ENCODE measurements at regions not wholly inside any gene's neighbourhood (a gene's known extent, or its start where the extent isn't known, plus 50 kb on each side); places are given as distances from the start of the nearest gene placed in this dataset.

DNA sequence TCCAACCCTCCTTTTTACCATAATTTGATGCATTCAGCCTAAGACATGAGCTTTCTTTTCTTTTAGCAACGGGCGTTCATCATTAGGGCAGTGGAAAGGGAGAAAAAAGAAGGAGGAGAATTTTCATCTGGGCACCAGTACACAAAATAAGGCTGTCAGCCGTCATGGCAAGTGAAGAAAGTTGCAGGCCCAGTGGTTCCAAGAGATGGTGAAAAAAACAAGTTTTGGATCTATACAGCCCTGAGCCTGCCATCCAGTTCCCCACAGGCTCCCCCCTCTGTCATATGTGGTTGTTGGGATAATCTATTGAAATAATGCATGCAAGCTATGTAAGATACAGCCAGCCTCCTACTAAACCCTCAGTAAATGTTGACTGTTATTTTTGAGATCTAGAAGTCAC, 500.6 kb upstream of the PROK2 start:
- Histone ChIP-seq H3K36me3 (replicated peaks) (no peaks in the 10 kb centered on the region), H3K4me1 (no peaks in the 10 kb centered on the region), H3K4me3 (no peak overlapping the region), H3K27me3 (ENCODE audit: low read depth) (no peaks in the 10 kb centered on the region), H3K9me3 (no peaks in the 10 kb centered on the region)
- DNase-seq (ENCODE audit: low spot score in 2 of 2), result no peak
- in situ Hi-C loops (cut with MboI; ENCODE audit: low sequenced_read_pairs), result no loop called here

DNA sequence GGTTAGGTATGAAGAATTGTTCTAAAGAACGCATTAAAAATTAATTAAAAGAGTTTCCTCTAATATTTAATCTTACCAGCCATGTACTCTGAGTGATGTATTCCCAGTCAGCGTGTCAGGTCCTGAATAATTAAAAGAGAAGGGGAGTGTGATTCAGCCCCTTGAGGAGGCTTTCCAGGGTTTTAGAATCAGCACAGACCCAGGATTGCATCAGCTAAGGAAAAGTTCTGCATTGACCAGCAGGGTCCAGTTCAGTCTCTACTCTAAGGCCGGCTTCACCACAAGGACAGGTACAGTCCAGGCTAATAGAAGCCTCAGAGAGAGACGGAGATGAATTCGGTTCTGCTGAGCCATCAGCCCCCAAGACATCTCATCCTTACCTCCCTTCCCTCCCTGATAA, 499.5 kb upstream of the PROK2 start:
- Histone ChIP-seq H3K4me3 (no peak overlapping the region), H3K36me3 (replicated peaks) (no peaks in the 10 kb centered on the region), H3K27me3 (ENCODE audit: low read depth) (no peaks in the 10 kb centered on the region), H3K9me3 (no peaks in the 10 kb centered on the region), H3K4me1 (no peaks in the 10 kb centered on the region)
- no peak for DNase-seq (ENCODE audit: low spot score in 2 of 2)
- in situ Hi-C loops (cut with MboI; ENCODE audit: low sequenced_read_pairs), result no loop called here

DNA sequence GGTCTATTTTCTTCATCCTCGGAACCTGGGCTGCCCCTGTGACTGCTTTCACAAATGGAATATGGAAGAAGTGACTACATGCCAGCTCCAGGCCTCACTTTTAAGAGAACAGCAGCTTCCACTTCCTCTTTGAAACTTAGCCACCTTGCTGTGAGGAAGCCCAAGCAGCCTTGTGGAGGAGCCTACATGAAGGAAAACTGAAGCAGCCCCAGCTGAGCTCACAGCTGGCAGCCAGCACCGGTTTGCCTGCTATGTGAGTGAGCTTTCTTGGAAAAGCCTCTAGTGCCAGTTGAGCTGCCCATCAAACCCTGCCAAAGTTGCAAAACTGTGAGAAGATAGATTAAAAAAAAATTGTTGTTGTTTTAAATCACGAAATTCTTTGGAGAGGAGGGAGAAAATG, 498.0 kb upstream of the PROK2 start:
- H3K27me3 ChIP-seq (ENCODE audit: low read depth), result no peaks in the 10 kb centered on the region
- H3K9me3 ChIP-seq, result no peaks in the 10 kb centered on the region
- no peak overlapping the region for H3K4me3 ChIP-seq
- in situ Hi-C loops (cut with MboI; ENCODE audit: low sequenced_read_pairs), result no loop called here
- H3K4me1 ChIP-seq, result no peaks in the 10 kb centered on the region
- H3K36me3 ChIP-seq (replicated peaks), result no peaks in the 10 kb centered on the region
- DNase-seq (ENCODE audit: low spot score in 2 of 2), result no peak

DNA sequence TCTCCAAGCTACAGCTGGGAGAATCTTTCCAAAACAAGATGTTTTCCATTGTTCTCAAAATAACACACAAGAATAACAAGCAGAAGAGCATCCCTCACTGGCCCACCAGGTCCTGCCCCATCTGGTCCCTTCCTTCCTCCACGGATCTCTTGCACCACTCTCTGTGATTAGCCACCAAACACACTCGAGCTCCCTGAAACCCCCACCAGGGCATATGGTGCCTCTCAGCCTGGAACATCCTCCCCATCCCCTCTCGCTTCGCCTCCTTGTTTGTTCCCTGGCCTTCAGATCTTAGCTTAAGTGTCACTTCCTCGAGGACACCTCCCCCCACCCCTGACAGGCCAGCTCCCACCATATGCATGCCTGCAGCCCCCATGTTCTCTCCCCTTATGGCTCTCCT, 496.6 kb upstream of the PROK2 start:
- Histone ChIP-seq H3K4me3 (no peak overlapping the region), H3K27me3 (ENCODE audit: low read depth) (no peaks in the 10 kb centered on the region), H3K36me3 (replicated peaks) (no peaks in the 10 kb centered on the region), H3K9me3 (no peaks in the 10 kb centered on the region), H3K4me1 (no peaks in the 10 kb centered on the region)
- in situ Hi-C loops (cut with MboI; ENCODE audit: low sequenced_read_pairs), result no loop called here
- DNase-seq (ENCODE audit: low spot score in 2 of 2), result no peak

DNA sequence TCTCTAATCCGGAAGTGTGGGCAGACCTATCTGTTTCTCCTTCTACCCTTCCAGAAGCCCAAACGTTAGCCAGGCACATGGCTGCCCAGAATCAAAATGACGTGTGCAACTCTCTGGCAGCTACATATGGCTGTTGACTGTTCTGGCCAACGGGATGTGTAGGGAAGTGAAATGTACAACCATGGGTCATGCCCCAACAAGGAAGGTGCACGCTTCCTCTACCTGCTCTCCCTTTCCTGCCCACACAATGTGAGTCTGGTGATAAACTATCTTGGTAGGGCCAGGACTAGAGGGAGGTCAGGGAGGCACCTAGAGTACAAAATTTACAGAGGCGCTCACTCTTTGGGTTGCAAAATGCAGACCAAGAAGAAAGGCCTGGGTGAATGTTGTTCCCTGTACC, 495.9 kb upstream of the PROK2 start:
- DNase-seq (ENCODE audit: low spot score in 2 of 2), result no peak
- H3K36me3 ChIP-seq (replicated peaks), result no peaks in the 10 kb centered on the region
- H3K4me3 ChIP-seq, result no peak overlapping the region
- in situ Hi-C loops (cut with MboI; ENCODE audit: low sequenced_read_pairs), result no loop called here
- H3K4me1 ChIP-seq, result no peaks in the 10 kb centered on the region
- no peaks in the 10 kb centered on the region for H3K27me3 ChIP-seq (ENCODE audit: low read depth)
- no peaks in the 10 kb centered on the region for H3K9me3 ChIP-seq

DNA sequence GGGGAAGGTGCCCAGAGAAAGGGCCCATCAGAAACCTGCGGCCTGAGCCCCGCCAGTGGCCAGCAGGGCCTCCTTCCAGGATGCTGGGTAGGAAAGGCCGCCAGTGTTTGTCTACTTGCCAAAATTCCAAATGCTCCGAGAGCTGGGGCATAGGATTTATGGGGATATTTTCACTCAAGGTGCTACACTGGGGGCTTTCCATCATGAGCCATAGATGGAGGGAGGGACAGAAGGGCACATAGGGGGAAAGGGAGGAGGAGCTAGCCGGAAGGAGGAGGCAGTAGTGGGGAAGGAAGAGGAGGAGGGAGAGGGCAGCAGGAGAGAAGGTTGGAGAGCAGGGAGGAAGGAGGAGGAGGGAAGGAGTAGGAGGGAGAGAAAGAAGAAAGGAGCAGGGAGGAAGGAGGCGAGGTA, 494.7 kb upstream of the PROK2 start:
- no peak for DNase-seq (ENCODE audit: low spot score in 2 of 2)
- H3K4me3 ChIP-seq, result no peak overlapping the region
- no peaks in the 10 kb centered on the region for H3K27me3 ChIP-seq (ENCODE audit: low read depth)
- in situ Hi-C loops (cut with MboI; ENCODE audit: low sequenced_read_pairs), result no loop called here
- no peaks in the 10 kb centered on the region for H3K36me3 ChIP-seq (replicated peaks)
- H3K4me1 ChIP-seq, result no peaks in the 10 kb centered on the region
- no peaks in the 10 kb centered on the region for H3K9me3 ChIP-seq

DNA sequence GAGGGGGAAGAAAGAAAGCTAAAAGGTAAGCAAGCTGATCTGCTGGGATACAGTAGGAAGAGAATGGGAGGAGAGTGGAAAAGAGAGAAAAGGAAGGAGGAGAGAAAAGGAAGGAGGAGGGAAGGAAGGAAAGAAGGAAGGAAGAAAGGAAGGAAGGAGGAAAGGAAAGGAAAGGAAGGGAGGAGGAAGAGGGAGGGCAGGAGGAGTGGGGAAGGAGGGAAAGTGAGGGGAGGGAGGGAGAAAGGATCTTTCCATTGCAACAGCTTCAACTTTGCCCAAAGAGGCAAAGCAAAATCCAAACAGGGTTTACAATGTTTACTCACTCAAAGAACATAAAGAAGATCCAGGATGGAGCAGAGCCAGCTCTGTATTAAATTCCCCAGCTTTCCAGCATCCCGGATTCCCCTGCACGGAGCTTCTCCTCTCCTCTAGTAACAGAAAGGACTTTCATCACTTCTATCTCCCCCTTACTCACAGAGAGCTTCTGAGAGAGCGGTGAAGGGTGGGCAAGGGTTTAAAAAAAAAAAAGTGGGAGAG, 494.2 kb upstream of the PROK2 start:
- H3K27me3 ChIP-seq (ENCODE audit: low read depth), result no peaks in the 10 kb centered on the region
- DNase-seq (ENCODE audit: low spot score in 2 of 2), result no peak
- H3K4me3 ChIP-seq, result no peak overlapping the region
- in situ Hi-C loops (cut with MboI; ENCODE audit: low sequenced_read_pairs), result no loop called here
- H3K36me3 ChIP-seq (replicated peaks), result no peaks in the 10 kb centered on the region
- no peaks in the 10 kb centered on the region for H3K9me3 ChIP-seq
- no peaks in the 10 kb centered on the region for H3K4me1 ChIP-seq

DNA sequence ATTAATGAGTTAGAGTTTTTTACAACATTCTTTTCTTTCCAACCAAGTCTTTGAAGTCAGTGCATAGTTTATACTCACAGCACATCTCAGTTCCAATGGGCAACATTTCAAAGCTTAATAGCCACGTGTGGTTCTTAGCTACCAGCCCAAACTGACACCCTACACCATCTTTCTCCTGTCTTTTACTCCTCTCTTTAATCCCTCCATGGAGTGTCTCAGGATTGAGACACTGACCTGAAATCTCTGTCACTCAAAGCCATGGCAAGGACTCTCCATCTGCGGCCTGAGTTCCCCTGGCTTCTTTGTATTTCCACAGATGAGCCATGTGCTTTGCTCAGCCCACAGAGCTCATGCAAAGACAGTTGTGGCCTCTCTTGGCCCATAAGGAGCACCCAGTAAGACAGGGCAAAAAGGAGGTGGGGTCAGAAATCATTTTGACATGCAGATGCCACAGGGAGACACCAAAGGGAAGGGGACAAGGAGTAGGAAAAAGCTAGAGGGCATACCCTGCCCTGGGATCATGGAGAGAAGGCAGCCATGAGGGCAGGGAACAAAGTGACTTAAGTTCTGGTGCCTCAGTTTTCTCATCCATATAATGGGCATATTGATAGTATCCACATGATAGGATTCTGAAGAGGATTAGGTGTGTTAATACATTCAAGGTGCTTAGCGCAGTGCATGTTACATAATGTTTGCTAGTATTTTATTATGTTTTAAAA, 493.6 kb upstream of the PROK2 start:
- Histone ChIP-seq H3K4me3 (no peak overlapping the region), H3K9me3 (no peaks in the 10 kb centered on the region), H3K4me1 (no peaks in the 10 kb centered on the region), H3K27me3 (ENCODE audit: low read depth) (no peaks in the 10 kb centered on the region), H3K36me3 (replicated peaks) (no peaks in the 10 kb centered on the region)
- in situ Hi-C loops (cut with MboI; ENCODE audit: low sequenced_read_pairs), result no loop called here
- DNase-seq (ENCODE audit: low spot score in 2 of 2), result no peak

DNA sequence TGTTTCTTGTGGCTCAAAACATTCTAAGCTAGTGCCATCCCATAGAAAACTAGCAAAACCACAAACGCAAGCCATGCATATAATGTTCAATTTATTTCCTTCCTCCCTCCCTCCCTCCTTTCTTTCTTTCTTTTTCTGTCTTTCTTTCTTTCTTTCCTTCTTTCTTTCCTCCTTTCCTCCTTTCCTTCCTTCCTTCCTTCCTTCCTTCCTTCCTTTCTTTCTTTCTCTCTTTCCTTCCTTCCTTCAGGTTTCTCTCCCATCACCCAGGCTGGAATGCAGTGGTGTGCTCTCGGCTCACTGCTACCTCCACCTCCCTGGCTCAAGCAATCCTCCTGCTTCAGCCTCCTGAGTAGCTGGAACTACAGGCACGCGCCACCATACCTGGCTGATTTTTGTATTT, 492.8 kb upstream of the PROK2 start:
- in situ Hi-C loops (cut with MboI; ENCODE audit: low sequenced_read_pairs), result no loop called here
- Histone ChIP-seq H3K36me3 (replicated peaks) (no peaks in the 10 kb centered on the region), H3K27me3 (ENCODE audit: low read depth) (no peaks in the 10 kb centered on the region), H3K4me3 (no peak overlapping the region), H3K9me3 (no peaks in the 10 kb centered on the region), H3K4me1 (no peaks in the 10 kb centered on the region)
- DNase-seq (ENCODE audit: low spot score in 2 of 2), result no peak

DNA sequence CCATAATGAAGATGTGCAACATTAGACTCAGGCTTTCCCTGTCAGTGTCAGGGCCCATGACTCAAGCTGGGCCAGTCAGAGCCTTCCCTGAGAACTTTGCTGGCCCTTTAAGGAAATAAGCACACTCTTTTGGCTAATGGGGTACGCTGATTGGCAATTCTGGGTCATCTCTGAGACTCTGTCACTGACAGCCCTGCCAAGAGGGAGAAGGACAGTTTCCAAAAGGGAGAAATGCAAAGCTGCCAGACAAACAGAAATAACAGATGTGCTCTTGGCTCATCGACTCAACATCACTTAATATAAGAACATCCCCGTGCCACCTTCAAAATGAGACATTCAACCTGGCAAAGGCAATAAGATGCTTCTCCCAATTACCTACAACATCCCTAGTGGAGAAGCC, 491.9 kb upstream of the PROK2 start:
- in situ Hi-C loops (cut with MboI; ENCODE audit: low sequenced_read_pairs), result no loop called here
- Histone ChIP-seq H3K4me3 (no peak overlapping the region), H3K4me1 (no peaks in the 10 kb centered on the region), H3K36me3 (replicated peaks) (no peaks in the 10 kb centered on the region), H3K27me3 (ENCODE audit: low read depth) (no peaks in the 10 kb centered on the region), H3K9me3 (no peaks in the 10 kb centered on the region)
- DNase-seq (ENCODE audit: low spot score in 2 of 2), result no peak

DNA sequence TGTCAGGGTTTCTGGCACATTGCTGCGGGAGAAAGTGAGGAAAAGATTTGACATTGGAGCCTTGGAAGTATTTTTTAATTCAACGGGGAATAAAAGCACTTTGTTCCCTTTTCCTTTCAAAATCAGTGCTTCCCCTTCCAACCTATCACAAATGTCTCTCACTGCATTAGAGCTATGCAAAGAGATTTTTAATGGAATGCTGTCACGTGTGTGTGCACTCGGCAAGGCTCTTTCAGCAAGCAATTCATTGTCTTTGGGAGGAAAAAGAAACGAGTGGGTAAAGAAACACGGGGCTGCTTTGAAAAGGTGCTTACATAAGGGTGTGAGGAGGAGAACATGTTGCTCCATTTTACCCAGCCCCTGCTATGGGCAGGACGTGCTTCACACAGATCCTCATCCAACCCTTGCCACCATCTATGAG, 490.4 kb upstream of the PROK2 start:
- Histone ChIP-seq H3K4me1 (no peaks in the 10 kb centered on the region), H3K9me3 (no peaks in the 10 kb centered on the region), H3K36me3 (replicated peaks) (no peaks in the 10 kb centered on the region), H3K27me3 (ENCODE audit: low read depth) (no peaks in the 10 kb centered on the region), H3K4me3 (no peak overlapping the region)
- DNase-seq (ENCODE audit: low spot score in 2 of 2), result no peak
- in situ Hi-C loops (cut with MboI; ENCODE audit: low sequenced_read_pairs), result no loop called here

DNA sequence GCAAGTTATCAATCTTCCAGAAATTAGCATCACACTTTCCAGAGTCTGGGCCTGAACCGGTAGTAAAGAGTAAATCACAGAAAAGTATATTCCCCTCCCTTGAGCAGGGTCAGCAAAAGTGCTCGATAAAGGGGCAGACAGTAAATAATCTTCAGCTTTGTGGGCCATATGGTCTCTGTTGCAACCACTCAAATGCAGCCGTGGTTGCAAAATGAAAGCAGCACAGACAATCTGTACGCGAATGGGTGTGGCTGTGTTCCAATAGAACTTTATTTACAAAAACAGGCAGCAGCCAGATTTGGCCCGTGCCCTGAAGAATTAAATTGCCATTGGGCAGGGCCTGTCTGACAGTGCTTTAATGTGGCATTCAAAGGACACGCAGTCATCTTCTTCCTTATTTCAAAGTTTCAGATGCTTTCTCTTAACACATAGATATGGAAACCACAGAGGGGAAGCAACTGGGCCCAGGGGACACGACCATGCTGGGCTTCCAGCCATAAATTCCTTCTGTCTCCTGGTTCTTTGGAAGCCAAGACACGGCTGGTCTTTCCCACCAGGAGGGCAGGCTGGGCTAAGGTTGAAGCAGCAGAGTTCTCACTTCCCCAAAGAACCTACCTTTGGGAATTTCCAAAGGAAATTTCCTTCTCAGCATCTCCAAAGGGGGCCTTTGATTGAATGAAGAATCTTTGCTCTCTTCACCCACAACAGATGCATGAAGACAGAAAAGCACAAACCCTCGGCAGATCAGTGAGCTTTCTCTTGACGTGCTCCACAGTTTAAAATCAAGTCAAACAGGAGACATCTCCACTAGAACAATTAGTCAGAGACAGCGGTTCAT, 489.8 kb upstream of the PROK2 start:
- Histone ChIP-seq H3K36me3 (replicated peaks) (no peaks in the 10 kb centered on the region), H3K4me1 (peaks cover 6% of the 10 kb centered on the region; the same call in 1 of the 2 replicates), H3K9me3 (no peaks in the 10 kb centered on the region), H3K27me3 (ENCODE audit: low read depth) (no peaks in the 10 kb centered on the region), H3K4me3 (no peak overlapping the region)
- DNase-seq (ENCODE audit: low spot score in 2 of 2), result no peak
- in situ Hi-C loops (cut with MboI; ENCODE audit: low sequenced_read_pairs), result no loop called here

DNA sequence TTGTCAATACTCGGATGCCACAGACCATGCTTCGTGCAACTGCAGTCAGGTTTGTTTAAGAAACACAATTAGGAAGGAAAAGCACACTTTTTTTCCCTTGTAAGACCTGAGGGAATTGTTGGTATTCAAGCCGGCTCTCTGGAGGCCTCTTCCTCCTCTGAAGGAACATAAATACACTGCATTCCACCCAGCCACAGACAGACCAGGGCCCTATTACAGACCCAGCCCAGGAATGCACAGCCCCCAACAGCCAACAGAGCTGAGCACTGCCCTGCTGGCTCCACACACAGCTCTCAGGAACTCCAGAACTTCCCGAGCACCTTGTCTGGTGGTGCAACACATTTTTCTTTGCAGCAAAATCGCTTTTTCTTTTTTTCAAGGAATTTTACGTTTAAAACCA, 488.7 kb upstream of the PROK2 start:
- Histone ChIP-seq H3K9me3 (no peaks in the 10 kb centered on the region), H3K27me3 (ENCODE audit: low read depth) (no peaks in the 10 kb centered on the region), H3K4me3 (no peak overlapping the region), H3K36me3 (replicated peaks) (no peaks in the 10 kb centered on the region), H3K4me1 (peaks cover 7% of the 10 kb centered on the region; the same call in 1 of the 2 replicates)
- DNase-seq (ENCODE audit: low spot score in 2 of 2), result peak in 1 of 2 experiments; percentile 24
- in situ Hi-C loops (cut with MboI; ENCODE audit: low sequenced_read_pairs), result no loop called here

DNA sequence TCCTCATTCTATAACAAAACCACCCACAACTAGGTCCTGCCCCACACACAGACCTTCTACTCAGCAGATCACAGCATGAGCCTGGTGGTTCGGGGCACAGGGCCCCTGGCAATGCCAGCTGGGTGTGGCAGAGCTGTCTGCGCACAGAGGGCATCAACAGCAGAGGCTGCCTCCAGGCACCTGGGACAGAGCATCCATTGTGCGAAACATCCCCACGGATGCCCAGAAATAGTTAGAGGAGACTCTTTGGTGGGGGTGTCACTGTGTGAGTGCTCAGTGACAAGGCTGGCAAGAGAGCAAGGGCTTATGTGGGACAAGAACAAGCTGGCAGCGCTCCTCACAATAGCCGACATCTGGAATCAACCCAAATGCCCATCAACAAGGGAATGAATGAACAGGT, 487.4 kb upstream of the PROK2 start:
- no peak for DNase-seq (ENCODE audit: low spot score in 2 of 2)
- in situ Hi-C loops (cut with MboI; ENCODE audit: low sequenced_read_pairs), result no loop called here
- no peak overlapping the region for H3K4me3 ChIP-seq
- peaks cover 7% of the 10 kb centered on the region; the same call in 1 of the 2 replicates for H3K4me1 ChIP-seq
- H3K9me3 ChIP-seq, result no peaks in the 10 kb centered on the region
- no peaks in the 10 kb centered on the region for H3K27me3 ChIP-seq (ENCODE audit: low read depth)
- no peaks in the 10 kb centered on the region for H3K36me3 ChIP-seq (replicated peaks)
